NCI-H2107 treated with DMSO at 0.1 percent for 48 hours (cell line): ENCODE measurements at regions not wholly inside any gene's neighbourhood (a gene's known extent, or its start where the extent isn't known, plus 50 kb on each side); places are given as distances from the start of the nearest gene placed in this dataset.

Experiments
- DNase-seq: peaks from one replicate; lab custom pipeline; 2025; ENCODE audit not compliant: unreplicated experiment; lab: John Stamatoyannopoulos, UW

DNA sequence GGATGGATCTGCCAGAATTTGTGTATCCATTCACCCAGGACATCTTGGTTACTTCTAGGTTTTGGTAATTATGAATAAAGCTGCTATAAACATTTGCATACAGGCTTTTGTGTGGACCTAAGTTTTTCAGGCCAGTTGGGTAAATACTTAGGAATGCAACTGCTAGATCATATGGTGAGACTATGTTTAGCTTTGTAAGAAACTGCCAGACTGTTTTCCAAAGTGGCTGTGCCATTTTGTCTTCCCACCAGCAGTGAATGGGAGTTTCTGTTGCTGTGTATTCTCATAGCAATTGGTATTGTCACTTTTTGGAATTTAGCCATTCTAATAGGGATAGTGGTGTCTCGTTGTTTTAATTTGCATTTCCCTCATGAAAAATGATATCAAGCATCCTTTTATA, 133.0 kb downstream of the KIF26A start:
- DNase-seq = no peak

DNA sequence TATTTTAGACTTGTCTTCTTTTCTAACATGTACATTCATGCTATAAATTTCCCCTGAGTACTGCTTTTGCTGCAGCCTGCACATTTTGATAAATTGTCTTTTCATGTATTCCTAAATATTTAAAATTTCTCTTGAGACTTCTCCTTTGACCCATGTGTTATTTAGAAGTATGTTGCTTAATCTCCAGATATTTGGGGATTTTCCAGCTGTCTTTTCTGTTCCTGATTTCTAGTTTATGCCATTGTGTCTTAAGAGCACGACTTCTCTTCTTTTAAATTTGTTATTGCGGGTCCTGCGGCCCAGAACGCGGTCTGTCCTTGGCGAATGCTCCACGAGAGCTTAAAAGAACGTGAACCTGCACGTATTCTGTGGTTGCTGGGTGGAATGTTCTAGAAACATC, 136.4 kb downstream of the KIF26A start:
- no peak for DNase-seq

DNA sequence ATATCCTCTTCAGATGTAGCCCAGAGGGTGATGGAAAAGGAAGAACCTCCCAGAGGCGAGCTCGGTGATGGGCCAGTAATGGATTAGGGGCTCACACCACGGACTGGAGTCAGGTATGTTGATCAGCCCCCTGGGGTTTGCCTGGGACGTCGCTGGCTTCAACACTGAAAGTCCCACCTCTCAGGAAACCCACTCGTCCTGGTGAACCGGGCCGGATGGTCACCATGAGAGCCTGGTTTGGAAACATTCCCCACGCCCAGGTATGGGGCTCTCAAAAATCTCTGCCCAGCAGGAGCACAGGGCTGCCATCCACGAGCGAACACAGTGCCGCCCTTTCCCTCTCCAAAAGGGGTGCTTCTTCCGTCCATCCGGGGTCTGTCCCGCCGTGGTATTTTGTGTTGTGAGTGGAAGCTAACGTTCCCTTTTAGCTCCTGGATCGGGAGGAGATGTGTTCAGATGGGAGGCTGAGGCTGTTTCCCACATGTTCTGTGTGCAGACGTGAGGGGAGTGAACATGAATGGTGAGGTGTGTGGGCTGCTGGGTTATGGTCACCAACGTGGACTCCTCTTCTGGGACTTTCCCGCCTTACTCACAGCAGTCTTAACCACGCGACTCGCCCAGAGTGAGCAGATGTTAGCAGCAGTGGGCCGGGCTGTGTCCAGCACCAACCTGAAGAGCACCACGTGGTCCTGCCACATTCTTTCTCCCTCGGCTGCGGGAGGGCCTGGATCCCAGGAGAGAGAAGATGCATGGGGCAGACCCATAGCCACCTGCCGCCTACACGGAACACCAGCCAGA, 139.2 kb downstream of the KIF26A start:
- no peak for DNase-seq

DNA sequence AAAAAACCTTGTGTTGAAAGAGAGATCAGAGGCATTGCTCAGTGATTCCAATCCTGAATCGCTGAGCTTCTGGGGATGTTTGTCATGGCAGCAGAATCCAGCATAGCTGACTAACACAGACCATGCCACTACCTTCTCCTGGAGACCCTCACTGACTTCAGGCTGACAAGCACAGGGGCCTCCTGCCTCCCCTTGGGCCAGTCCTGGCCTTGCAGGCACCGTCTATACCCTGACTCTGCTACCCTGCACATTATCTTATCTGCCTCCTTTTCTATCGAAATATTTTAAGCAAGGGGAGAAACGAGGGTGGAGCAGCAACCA, 139.8 kb downstream of the KIF26A start:
- no peak for DNase-seq

DNA sequence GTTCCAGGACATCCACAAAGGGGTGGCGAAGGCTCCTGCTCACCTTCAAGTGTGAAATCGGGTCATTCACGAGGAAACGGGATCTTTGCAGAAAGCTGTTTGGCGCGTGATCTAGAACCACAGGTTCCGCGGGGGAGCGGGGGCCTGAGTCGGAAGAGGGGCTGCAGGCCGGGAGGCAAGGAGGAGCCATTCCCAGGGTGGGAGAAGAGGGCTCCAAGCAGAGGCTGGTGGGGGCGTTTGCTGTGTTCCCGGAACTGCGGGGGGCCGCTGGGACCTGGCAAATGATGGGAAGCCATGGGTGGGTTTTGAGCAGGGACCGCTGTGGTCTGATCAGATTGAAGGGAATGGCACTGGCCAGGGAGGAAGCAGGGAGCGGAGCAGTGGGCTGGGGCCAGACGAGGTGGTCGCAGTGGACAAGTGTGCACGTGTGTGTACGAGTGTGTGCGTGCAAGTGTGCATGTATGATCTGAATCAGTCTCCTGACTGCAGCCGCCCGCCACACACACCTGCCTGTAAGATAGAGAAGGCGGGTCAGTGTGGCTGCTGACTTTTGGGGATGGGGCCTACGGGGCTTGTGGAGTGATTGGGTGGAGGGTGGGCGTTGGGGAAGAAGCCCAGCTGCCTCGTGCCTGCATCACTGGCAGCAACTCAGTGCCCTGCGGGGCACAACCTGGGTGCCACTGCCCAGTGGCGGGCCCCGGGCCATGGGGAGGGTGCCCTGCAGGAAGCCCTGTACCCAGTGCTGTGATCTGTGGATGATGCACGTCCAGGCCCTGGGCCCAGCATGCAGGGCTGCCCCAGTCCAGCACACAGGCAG, 141.9 kb downstream of the KIF26A start:
- DNase-seq = no peak

DNA sequence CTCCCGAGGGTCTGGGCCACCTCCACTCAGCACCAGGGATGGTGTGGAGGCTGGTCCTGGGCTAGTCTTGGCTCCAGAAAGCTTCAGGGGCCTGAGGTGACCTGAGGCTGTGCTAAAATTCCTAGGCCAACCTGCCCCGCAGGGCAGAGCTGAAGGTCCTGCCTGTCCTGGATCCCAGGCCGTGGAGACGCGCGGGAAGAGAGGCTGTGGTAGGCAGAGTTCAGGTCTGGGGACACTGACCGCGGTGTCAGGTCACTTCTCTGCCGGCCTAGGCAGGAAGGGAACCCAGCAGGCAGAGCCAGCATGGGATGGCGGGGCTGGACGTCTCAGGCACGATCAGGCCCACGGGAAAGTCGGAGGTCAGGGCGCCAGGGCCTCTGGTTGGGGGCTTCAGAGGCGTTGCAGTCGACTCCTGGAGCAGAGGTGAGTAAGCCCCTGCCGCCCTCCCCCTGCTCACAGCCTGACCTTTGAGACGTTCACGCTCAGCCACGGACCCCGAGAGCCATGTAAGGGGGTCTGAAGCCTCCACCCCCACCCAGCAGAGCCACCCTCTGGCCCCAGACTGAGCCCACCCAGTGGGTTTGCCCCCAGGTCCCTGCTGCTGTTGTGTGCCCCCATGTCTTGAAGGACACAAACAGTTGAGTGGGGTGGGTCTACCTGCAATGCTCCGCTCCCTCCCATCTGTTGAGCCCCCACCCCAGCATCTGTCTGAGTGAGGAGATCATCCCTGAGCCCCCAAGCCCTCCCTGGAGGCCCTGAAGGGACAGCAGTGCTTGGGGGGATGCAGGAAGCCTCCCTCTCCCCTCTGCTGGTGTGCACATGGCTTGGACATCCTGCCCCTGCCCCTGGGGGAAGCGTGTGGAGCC, 142.7 kb downstream of the KIF26A start:
- DNase-seq = no peak

DNA sequence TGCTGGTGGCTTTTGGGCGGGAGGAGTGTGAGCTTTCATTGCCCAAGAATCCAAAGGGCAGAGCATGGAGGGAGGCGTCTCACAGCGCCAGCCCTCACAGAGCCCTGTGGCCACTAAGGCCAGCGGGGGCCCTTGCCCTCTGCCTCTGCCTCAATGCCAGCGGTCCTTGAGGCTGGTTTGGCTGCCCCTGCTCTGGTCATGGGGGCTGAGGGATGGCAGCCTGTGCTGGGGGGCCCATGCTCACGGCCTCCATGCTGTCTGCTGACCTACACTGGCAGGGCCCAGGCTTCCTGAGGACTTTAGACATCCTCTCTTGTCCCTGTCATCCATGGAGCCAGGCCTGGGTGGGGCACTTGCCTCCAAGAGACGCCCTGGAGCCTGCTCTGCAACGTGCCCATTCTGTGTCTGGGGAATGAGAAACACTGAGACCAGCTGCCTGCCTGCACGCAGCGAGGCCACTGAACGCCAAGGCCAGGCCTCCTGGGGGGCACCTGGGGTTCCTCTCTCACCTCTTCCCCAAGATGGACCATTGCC, 143.4 kb downstream of the KIF26A start:
- DNase-seq = no peak

DNA sequence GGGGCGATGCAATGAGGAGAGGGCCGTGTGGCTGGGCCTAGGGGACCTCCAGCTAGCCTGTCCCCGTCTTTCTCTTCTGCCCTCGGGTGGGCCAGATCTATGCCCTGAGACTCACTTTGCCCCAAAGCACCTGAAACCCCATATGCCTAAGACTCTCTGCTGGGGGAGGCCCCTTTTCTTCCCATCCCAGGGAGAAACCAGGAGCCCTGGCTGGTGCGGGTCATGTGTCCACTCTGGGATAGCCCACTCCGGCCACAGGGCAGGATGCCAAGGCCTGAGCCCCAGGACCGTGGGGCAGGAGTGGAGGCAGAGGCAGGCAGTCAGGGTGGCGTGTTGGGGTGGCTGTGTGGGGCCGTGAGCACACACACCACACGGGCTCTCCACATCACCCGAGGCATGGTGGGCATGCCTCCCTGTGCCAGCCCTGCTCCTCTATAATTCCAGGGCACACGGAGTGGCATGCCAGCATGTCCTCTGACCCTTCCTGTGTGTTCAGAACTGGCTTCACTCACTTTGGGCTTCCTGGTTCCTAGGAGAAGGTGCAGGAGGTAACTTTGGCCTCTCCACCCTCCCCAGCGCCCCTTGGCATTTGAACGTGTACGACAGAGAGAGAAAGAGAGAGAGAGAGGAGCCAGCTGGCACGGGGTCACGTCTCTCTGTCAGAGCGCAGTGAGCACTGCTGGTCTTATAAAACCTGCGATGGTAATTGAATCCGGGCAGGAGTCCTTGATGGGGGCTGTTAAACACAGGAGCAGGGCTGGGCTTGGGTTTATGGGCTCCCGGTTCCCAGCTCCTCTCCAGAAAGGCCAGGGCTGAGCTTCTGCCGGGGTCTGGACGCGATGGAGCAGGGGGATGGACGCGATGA, 144.2 kb downstream of the KIF26A start:
- no peak for DNase-seq

DNA sequence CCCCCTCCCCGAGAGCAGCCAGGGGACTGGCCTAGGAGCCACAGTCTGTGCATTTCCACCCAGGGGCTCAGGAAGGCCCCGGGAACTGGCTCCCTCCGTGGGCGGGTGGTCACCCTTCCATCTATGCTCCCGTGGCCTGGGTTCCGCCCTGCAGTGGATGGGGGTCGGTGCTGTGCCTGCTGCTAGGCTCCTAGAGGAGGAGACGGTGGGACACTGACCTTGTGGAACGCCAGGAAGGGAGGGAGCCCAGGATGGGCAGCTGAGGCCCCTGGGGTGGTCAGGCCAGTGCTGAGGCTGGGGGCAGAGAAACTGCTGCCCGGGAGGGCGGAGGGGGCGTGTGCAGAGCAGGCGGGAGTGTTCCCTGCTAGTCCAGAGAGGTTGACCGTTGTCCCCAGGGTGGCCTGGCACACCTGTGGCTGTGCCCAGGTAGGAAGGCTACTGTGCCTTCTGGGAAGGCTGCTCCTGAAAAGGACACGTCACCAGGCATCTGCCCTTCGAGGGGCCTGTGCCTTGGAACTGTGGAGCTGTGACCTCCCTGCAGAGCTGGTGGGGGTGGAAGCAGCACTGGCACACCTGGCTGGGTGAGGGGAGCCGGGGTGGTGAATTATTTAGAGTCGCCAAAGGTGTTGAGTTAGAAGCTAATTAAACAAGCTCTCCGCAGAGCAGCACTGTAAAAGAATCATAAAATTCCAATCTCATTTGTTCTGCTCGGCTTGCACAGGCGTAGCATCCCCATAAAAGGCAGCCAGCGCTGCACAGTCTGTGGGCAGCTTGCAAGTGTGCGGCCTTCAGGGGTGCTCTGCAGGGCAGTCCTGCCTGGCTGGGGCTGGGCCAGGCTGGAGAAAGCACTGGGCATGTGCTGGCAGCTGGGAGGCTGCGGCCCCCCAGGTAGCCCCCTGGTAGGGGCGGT, 145.1 kb downstream of the KIF26A start:
- no peak for DNase-seq

DNA sequence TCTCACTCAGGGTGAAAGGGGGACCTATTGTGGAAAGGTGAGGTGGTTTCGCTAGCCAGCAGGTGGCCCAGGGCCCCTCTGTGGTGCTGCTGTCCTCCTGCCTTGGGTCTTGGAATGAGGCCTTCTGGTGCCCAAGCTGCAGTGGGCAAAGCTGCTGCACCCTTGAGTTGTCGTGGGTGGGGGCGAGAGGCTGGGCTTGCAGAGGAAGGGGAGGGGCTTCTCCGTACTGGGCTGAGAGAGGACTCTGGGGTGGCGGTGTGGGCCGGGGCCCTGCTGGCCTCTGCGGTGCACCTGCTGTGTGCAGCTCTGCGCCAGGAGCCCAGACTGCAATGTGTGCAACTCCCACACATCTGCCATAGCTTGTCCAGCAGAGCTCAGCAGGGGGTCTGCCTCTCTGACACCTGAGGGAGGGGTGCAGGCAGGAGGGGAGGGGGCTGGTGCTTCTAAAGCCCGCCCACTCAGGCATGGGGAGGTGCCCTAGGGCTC, 145.8 kb downstream of the KIF26A start:
- DNase-seq = no peak

DNA sequence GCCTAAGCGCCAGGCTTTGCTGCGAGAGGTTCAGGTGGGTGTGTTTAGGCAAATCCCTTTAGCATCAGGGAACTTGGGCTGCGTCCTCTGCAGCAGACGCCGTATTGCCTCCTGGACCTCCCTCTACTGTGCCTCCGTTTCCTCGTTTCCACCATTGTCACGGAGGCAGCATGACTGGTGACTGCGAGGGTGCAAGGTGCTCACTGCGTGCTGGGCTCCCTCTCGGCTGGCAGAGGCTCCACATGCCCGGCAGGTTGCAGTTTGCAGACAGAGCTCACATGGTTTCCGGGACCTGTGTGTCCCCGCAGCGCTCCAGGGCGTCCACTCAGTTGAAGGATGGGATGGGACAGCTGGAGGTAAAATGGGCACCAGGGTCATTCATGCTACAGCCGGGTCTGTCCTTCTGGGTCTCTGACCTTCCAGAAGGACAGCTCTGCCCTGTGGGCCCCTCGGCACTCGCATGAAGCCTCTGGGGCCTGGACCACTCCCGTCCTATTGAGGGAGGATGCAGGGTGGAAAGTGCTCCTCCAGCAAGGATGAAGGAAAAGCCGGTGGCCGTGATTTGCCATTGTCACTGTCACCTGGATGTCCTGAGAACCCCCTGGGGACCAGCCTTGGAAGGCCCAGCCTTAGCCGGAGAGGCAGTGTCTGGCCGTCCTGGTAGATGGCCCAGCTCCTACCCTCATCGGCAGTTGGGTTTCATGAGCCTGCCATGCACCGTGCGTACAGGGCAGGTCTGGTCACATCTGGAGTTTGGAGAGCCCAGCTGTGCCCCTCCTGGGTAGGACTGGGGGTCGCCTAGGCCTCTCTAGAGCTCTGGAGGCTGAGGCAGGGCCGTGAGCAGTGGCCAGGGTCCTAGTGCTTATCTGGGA, 146.5 kb downstream of the KIF26A start:
- no peak for DNase-seq

DNA sequence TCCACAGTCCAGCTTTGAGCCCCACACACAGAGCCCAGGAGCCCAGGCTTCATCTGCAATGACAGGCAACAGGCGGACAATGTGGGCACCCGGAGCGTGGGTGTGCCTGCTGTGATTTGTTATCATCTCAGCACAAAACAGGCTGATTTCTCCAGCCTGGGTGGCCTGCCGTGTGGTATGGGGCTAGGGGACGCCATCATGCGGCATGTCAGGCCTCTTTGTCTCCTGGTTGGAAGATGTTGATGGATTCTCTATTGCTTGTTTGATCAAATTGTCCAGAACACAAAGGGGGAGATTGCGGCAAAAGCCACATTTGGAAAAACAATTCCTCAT, 147.1 kb downstream of the KIF26A start:
- DNase-seq = no peak

DNA sequence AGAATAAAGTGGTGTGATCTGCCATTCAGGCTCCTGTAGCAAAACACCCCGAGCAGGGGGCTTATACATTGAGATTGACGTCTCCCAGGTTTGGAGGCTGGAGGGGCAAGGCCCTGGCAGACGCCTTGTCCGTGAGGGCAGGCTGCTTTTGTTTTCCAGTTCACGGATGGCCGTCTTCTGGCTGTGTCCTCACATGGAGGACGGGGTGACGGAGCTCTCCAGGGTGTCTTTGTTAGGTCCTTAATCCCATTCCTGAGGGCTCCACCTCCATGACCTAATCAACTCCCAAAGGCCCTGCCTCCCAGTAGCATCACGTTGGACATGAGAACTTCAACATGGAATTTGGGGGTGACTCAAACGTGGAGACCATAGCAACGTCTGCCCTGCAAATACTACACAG, 147.7 kb downstream of the KIF26A start:
- DNase-seq = no peak

DNA sequence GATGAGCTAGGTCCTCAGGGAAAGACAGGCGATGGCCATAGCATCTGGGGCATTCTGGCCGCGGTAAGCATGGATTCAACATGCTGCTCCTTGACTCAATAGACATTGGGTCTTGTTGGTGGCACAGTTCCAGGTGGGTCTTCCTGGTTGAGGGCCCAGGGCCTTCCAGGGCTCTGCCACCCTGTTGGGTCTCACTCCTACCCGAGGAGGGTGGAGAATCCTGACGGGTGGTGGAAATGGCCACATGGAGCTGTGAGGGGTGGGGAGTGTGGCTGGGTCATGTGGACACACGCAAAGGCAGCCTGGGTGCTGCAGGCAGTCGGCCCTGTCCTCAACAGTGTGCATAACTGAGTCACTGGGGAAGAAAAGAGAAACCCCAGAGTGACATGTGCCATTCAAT, 148.1 kb downstream of the KIF26A start:
- no peak for DNase-seq

DNA sequence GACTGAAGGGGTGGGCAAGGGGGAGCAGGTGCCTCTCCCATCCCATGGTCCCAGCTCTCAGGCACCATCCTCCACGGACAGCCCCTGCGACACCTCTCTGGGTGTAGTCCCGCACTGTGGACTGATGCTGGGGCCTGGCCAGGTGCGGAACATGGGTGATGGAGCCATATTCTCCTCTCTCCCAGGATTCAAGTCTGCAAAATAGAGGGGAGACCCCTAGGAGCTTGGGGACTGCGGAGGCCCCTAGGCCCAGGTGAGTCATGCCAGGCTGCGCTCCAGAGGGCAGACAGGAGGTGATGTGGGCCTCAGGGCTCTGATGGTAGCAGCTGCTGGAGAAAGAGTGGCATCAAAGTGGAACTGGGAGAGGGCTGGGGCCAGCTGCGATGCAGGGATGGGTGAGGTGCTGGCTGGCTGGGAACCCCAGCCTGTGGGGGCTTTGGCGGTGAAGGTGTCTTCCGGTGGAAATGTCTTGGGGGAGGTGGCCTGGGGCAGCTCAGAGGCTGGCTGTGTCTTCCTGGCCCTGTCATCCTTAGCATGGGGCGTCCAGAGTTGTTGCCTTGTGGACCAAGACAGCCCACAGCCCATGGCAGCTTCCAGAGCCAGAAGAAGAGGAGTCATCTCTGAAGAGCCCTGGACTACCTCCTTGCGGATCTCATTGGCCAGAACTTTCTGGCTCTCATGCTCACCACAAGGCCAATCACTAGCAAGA, 149.1 kb downstream of the KIF26A start:
- DNase-seq = no peak

DNA sequence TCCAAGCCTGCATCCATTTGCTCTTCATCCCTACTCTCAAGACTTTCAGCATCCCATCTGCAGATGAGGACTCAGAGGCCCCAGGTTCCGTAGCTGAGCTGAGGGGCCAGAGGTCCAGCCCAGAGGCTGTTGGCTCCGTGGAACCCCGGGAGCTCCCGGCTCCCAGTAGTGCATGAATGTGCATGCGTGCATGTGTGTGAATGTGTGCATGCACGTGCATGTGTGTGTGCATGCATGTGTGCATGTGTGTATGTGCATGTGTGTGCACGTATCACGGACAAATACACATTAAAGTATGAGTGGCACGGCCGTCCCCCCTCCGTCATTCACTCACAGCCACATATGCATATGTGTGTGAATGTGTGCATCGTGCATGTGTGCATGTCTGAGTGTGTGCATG, 149.9 kb downstream of the KIF26A start:
- DNase-seq = no peak

DNA sequence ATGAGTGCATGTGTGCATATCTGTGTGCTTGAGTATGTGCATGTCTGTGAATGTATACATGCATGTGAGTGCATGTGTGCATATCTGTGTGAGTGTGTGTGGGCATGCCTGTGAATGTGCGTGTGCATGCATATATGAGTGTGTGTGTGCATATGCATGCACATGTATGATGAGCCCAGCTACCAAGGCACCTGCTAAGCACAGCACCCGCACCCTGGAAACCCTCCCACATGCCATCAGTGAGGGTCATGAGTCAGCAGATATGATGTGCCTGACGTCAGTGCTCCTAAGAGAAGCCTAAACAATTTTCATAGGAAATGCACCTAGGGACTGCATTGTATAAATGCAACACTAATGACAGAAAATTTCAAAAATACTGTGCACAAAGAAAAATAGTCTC, 151.1 kb downstream of the KIF26A start:
- DNase-seq = no peak
